ENCODE measurements at regions not wholly inside any gene's neighbourhood (a gene's known extent, or its start where the extent isn't known, plus 50 kb on each side); places are given as distances from the start of the nearest gene placed in this dataset.
"Not testable (repeated sequence)": the region's sequence is repeated elsewhere in the genome, so short reads cannot be mapped to it uniquely, and the experiment has no call there.

- no peak for DNase-seq
These were observed 359.9 kb downstream of the ICE1 start for GRCh38 chr5:5782402-5782801.

GRCh38 chr5:5781335-5781734, 358.9 kb downstream of the ICE1 start:
- DNase-seq: no peak

GRCh38 chr5:5780253-5780652, 357.8 kb downstream of the ICE1 start:
- no peak for DNase-seq

GRCh38 chr5:5777013-5777412, 354.5 kb downstream of the ICE1 start:
- no peak for DNase-seq

- no peak for DNase-seq
These were observed 349.7 kb downstream of the ICE1 start for GRCh38 chr5:5772202-5772601.

DNA sequence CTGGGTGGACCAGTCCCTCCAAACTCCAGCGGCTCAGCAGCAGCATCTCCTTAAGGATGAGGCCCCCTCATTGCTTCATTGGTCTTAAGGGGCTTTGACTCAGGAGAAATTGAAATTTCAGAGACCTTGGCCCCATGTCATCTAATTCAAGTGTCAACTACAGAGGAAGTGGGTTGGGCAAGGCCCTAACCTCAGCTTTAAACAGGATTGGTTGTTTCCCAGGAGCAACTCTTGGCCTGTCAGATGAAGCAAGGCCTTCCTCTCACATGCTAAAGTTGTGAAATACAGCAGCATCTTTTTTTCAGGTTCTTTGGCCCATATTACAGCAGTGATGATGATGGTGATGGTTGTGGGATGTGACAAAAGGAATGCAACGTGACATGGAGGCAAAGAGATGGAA, 348.3 kb downstream of the ICE1 start:
- DNase-seq: no peak

GRCh38 chr5:5767286-5767928, 344.9 kb downstream of the ICE1 start:
- no peak for DNase-seq

DNA sequence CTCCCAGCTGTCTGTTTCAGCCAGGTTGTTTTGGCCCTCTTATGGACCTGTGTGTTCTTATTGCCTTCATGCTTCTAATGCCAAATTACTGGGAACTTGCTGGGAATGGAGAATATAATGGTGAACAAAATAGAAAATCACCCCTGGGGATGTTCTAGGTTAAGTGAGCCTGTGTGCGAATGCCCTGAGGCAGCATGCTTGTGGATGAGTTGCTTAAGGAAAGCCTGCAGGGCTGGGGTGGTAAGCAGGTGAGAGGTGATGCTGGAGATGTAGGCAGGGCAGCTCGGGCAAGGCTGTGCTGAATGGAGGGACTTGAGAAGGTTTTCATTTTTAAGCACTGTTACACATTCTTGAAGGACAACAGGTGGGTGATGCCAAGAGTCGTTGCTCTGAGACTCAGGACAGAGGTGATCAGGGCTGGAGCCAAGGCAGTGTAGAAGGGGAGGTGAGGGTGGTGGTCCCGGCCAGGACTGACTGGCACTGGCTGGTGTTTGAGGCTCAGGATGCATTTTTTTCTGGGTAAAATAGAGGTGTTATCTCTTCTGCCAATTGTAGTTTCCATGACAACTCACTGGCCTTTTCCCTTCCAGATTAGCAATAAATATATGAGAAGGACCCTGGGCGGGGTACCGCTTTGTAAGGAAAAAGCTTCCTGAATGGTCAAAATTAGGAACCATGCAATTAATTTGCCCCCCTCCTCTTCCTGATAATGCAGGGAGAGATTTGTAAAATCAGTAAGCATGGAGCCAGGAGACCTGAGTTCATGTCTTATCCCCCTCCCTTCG, 342.8 kb downstream of the ICE1 start:
- no peak for DNase-seq

DNA sequence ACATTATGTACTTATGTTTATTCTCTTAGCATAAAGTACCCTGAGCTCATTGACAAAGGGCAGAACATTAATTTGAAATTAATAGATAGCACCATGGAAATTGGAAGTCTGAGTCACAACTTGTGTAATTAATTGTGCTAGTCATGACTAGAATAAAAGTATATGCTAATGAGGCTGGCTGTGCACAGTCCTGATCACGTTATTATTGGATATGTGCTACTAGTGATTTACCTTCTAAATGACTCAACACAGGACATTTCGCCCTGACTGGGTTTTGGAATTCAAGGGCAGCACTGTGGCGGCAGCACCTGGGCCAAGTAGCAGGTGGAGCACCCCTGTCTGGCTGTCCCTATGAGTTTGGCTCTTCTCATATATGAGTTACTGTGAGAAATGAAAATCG, 341.8 kb downstream of the ICE1 start:
- DNase-seq: no peak

DNA sequence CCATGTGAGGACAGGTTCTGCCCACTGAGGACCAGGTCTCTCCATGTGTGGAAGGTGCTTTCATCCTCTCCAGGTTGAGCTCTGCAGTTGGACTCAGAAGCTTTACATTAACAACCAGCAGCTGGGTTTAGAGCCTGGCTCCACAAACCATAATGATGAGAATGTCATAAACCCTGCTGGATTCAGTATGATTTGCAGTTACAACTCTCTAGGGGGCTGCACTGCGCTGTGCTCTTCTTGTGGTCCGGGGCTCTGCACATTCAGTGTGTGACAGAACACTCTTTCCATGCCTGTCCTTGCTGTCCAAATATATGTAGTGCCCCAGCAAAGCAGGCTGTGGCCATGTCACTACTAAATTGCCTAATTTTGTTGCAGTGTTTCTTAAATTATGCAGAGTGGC, 334.3 kb downstream of the ICE1 start:
- no peak for DNase-seq

GRCh38 chr5:5755888-5756287, 333.4 kb downstream of the ICE1 start:
- DNase-seq: no peak

DNA sequence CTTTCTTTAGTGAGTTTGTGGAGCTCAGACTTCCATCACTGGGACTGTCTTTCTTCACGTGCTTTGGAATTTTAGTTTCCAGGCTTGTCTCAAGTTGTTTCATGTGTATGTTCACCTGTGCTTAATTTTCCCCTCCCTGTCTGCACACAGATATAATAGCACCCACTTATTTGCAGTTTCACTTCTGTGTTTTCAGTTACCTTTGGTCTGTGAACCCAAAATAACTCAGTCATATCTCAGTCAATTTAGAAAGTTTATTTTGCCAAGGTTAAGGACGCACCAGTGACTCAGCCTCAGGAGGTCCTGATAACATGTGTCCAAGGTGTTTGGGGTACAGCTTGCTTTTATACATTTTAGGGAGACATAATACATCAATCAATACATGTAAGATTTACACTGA, 330.4 kb downstream of the ICE1 start:
- DNase-seq: no peak

DNA sequence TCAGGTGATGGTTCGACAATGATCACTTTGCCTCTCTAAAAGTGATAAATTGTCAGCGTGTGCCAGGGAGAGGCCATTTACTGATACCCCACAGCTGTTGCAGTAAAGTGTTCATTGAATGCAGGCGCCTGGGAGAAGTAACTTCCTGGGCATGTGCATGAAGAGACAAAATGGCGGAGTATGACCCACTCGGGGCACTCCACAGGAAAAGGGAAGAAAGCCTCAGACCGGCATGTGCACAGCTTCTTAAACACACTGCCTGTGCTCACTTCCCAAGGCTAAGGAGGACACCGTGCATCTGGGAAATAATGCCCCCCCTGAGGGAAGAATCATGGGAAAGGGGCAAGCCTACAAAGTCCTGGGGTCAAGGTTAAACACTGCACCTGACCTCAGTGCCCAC, 329.5 kb downstream of the ICE1 start:
- DNase-seq: no peak

DNA sequence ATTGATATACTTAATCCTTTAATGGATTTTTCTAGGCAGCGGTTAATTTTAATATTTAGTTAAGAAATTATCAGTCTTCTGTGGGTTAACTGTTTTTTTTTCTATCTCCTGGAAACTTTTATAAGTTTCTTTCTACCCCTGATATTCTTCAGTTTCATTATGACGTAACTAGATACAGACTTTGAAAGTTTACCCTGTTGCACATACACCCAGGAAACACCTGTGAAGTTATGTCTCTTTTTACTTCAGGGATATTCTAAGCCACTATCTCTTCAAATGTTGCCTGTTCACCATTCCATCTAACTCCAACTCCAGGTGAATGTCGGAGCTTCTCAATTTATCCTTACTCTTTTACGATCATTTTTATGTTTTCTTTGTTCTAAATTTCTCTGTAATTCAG, 329.0 kb downstream of the ICE1 start:
- no peak for DNase-seq

- no peak for DNase-seq
These were observed 318.9 kb downstream of the ICE1 start for GRCh38 chr5:5741418-5741817.

- DNase-seq: no peak
These were observed 317.0 kb downstream of the ICE1 start for GRCh38 chr5:5739490-5739945.

GRCh38 chr5:5738797-5739489, 316.5 kb downstream of the ICE1 start:
- no peak for DNase-seq

GRCh38 chr5:5736007-5736406, 313.5 kb downstream of the ICE1 start:
- no peak for DNase-seq

- DNase-seq: not testable (repeated sequence)
These were observed 310.6 kb downstream of the ICE1 start for GRCh38 chr5:5733058-5733457.

GRCh38 chr5:5726401-5726800, 303.9 kb downstream of the ICE1 start:
- DNase-seq: no peak

DNA sequence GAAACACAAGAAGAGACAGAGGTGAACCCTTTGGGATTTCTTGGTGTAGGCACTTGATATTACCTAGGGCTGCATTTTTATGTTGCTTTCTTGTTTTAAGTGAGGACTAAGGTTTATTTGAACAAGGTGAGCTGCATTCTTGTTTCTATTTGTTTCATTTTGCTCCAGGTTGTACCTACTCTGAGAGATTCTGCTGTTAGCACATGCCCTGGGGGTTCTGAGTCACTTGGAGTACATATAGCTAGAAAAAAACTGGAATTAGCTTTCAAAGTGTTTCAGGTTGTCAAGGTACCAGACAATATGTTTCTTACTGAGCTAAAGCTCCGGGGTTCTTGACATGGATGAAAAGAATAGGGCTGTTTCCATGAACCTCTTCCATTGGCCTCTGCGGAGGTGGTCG, 299.4 kb downstream of the ICE1 start:
- no peak for DNase-seq

GRCh38 chr5:5719292-5719691, 296.8 kb downstream of the ICE1 start:
- no peak for DNase-seq

DNA sequence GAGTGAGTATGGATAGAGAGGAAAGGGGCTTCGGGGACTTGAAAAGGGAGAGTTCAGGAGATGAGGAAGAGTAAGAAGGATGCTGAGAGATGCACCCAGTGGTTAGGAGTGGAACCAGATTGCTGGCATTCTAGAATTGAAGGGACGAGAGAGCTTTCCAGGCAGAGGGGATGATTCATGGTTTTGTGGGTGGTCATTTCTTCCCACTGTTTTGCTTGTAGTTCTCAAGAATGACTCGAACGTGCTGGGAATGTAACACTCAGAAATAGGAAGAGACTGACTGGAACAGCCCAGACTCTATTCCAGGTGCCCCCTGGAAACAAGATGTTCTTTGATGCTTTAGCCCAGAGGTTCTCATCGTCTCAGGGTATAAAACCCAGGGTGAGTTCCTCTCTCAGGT, 294.2 kb downstream of the ICE1 start:
- no peak for DNase-seq

- DNase-seq: no peak
These were observed 289.1 kb downstream of the ICE1 start for GRCh38 chr5:5711592-5711991.
